Frontal cortex (tissue), 3 donors: ENCODE measurements at regions not wholly inside any gene's neighbourhood (a gene's known extent, or its start where the extent isn't known, plus 50 kb on each side); places are given as distances from the start of the nearest gene placed in this dataset.
"Not testable (repeated sequence)": the region's sequence is repeated elsewhere in the genome, so short reads cannot be mapped to it uniquely, and the experiment has no call there.

Experiments used
- DNase-seq, 2 donors: peaks; one replicate each; pipeline ENCODE4 v3.0.0; 2012; ENCODE audit warnings: low spot score in 2 of 2
- FAIRE-seq: peaks from 2 replicates; lab custom pipeline; 2012; peaks lifted over from hg19 to GRCh38; lab: Jason Lieb, UNC
- donor health status: control.
- donor health status: control.
- donor health status: control.

GRCh38 chr11:81278991-81279390, 1454.7 kb downstream of the FAM181B start:
- DNase-seq (no peak), FAIRE-seq (no peak)

DNA sequence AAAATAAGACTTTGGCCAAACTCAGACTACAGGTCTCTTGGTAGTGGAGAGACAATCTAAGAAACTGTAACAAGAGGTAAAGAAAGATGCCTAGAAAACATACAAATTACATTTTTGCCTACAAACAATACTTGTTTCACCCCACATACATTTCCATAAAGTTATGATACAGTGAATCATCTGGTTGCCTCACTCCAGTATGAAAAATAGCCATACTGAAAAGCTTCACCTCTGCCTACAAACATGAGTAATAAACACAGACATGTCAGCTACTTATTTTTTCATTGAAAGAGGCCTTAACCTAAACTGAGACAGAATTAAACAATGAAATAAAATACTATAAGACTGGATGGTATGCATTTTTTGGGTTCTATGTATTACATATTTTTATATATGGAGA, 1463.0 kb downstream of the FAM181B start:
- no peak for FAIRE-seq
- DNase-seq: no peak

GRCh38 chr11:81267246-81267645, 1466.4 kb downstream of the FAM181B start:
- FAIRE-seq (no peak), DNase-seq (no peak)

DNA sequence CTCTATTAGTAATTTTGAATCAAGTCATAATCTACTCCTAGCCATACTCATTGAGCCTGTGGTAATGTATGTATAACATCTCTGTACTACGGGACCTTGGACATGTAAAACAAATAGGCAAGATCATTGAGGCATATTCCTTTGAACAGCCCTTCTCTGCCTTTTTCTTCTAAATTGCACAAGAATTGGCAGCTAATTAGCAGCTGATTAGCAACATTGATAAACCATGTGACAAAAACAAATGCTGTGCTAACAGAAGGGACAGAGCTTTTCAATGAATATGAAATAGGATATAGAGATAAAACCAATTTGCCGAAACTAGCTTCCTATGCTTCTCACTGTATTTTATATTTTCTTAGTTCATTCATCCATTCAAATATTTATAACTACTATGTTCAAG, 1474.2 kb downstream of the FAM181B start:
- DNase-seq: no peak
- FAIRE-seq: no peak

DNA sequence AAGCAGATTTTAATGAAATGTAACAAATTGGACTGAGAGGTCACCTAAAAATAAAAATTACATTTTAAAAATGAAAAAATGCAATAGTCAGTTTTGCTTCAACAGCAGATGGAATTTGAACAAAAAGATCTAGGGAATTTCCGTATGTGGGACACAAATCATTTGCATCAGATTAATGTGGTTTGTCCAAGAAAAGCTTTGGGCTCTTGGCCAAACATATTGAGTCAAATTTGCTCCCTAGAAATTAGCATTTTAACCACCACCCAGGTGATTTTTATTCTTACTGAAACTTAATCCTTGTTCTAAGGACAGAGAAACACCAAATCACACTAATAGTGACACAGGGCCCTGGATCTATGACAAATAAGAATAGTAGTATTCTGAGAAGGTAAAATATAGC, 1477.8 kb downstream of the FAM181B start:
- DNase-seq: no peak
- FAIRE-seq: no peak

DNA sequence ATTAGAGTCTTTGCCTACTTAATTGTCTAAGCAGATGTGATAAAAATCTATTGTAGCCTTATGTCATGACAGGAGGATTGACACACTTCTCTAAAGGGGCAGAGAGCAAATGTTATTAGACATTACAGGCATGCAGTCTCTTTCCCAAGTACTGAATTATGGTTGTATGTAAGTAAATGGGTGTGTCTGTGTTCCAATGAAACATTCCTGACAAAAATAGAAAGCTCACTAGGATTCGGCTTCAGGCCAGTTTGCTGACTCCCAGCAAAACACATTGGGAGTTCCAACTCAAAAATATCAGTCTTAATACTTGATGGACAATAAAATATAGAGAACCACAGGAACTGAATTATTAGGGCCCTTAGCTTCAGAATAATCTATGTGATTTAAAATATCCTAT, 1480.4 kb downstream of the FAM181B start:
- FAIRE-seq (no peak), DNase-seq (no peak)

DNA sequence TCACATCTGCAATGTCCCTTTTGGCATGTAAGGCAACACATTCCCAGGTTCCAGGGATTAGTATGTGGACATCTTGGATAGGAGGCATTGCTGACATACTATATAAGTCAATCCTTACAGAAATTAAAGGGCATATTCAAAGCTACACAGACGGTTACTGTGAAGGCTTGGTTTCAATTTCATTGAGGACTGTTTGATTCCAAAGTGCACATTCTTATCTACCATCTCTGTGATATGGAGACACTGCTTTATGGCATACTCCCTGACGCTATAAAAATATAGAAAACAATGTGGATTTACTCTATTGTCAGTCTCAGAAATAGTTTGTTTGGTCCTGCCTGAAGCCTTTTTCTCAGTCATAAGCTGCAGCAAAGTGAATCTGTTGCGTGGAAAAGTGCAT, 1486.7 kb downstream of the FAM181B start:
- DNase-seq: no peak
- FAIRE-seq: no peak

DNA sequence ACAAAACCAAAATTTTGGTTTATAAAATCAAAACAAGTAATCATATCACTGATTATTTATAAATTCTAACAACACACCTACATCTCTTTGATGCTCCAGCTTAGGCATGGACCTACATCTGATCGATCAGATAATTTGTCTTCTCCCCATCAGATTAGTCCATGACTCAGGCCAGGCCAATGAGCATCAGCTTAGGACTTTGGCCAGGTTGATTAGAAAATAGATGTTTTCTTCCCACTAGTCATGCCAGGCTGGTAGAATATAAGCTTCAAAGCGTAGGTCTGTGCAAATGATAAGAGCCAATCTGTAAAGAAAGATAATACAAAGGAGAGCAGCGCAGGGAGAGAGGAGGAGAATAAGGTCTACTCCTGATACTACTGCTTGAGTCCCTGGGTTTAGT, 1487.9 kb downstream of the FAM181B start:
- FAIRE-seq (no peak), DNase-seq (no peak)

DNA sequence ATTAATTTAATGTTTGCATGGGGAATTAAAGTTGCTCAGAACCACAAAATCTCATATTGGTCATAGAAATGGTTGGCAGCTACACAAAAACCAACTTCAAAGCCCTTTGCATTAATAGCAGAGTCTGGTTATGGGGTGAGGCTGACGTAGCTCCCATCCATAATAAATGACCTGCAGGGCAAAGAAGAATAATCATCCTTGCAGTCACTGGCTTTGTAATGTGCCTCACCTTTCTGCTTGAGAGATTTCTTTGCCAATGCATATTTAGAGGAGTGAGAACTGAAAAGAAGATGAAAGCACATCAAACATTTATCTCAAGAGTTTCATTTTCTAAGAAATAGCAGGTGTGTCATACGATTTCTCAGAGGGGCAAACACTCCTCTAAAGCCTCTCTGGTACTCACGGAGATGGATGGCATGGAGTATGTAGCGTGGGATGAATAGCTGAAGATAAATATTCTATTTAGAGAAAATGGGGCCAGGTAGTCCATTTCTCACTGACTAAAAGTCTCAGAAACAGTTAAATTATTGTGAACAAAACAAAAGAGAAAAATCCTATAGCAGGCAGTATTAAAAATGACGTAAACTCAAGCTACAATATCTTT, 1491.9 kb downstream of the FAM181B start:
- FAIRE-seq: no peak

DNA sequence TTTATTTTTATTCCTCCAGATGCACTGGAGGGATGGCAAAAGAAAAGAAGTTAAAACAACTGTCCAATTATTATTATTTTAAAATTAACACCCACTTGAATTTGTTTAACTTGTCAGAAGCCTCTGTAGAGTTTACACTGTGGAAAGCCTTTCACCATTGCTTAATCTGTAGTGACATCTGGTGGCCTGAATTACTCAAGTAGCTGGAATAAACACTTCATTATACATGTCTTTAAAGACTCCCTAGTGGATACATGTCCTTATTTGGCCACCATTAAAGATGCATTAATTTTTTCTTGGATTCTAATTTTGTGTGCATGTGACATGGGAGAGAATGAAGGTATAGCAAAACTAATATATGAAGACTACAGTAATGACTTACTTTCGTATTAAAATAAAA, 1496.5 kb downstream of the FAM181B start:
- no peak for DNase-seq
- FAIRE-seq: peak; percentile 76

More for the DNA sequence above, 1491.9 kb downstream of the FAM181B start:
- no peak for DNase-seq

GRCh38 chr11:81227409-81227808, 1506.3 kb downstream of the FAM181B start:
- not testable (repeated sequence) for DNase-seq, FAIRE-seq

GRCh38 chr11:81224396-81224795, 1509.3 kb downstream of the FAM181B start:
- DNase-seq (no peak), FAIRE-seq (no peak)

DNA sequence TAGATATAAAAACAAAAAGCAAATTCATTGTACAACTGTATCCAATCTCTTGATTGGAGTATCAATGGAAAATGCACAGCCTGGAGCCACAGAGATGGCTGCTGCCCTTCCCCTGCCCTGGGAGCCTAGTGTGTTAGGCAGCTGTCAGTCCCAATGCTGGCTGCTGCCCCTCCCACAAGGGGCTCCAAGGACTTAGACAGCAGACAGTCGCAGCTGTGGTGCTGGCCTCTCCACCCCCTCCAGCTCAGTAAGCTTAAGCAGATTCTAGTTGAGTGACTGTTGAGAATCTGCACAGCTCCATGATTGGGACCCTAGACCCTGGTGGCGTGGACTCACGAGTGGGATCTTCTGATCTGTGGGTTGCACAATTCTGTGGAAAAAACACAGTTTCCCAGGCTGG, 1511.2 kb downstream of the FAM181B start:
- FAIRE-seq (no peak), DNase-seq (no peak)

GRCh38 chr11:81220146-81220895, 1513.3 kb downstream of the FAM181B start:
- no peak for DNase-seq
- FAIRE-seq: no peak

- FAIRE-seq: no peak
- no peak for DNase-seq
Observed at GRCh38 chr11:81219661-81220060, 1514.0 kb downstream of the FAM181B start.

GRCh38 chr11:81218440-81218839, 1515.2 kb downstream of the FAM181B start:
- no peak for FAIRE-seq

GRCh38 chr11:81211050-81211449, 1522.6 kb downstream of the FAM181B start:
- DNase-seq (no peak), FAIRE-seq (no peak)

More at GRCh38 chr11:81218440-81218839, 1515.2 kb downstream of the FAM181B start:
- no peak for DNase-seq

- FAIRE-seq: no peak
Observed at GRCh38 chr11:81207421-81208054, 1526.1 kb downstream of the FAM181B start.

DNA sequence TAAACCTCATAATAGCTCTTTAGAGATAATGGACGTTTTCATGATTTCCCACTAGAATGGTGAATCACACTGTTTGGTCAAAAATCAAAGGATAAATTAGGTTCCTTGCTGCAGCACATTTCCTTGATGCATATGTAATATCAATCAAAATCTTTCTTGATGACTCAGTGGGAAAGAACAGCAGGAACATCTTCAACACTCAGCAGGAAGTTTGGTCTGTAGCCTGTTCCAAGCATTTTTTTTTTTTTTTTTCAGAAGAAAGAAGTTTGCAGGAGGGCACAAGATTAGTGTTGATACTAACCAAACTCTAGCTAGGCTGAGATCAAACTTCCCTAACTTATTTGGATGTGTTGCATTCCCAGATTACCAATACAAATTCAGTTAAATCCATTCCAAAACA, 1529.8 kb downstream of the FAM181B start:
- FAIRE-seq (no peak), DNase-seq (no peak)

More at GRCh38 chr11:81207421-81208054, 1526.1 kb downstream of the FAM181B start:
- DNase-seq: no peak

- no peak for DNase-seq
- FAIRE-seq: no peak
Observed at GRCh38 chr11:81197396-81197795, 1536.3 kb downstream of the FAM181B start.

DNA sequence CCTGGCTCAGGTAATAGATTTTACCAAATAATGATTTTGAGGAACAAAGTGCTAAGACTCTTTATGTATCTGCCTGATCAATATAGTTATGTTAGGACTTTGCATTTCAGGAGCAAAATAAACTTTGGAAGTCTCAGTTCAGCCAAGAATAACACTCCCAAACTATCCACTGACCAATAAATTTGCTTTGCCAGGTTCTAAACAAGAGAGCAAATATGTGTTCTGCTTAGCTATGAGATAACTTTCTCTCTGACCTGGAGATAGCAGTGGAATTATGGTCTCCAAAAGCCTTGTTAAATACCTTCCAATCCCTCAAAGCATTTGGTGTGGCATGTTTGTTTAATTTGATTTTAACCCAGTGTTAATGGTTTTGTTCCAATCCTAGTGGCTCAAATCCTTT, 1541.1 kb downstream of the FAM181B start:
- no peak for FAIRE-seq

More for the DNA sequence above, 1541.1 kb downstream of the FAM181B start:
- no peak for DNase-seq
